NCI-H69 (cell line): ENCODE measurements at regions not wholly inside any gene's neighbourhood (a gene's known extent, or its start where the extent isn't known, plus 50 kb on each side); places are given as distances from the start of the nearest gene placed in this dataset.
"Not testable (repeated sequence)": the region's sequence is repeated elsewhere in the genome, so short reads cannot be mapped to it uniquely, and the experiment has no call there.

Experiments
- DNase-seq: peaks from one replicate; lab custom pipeline; 2025; lab: John Stamatoyannopoulos, UW

DNA sequence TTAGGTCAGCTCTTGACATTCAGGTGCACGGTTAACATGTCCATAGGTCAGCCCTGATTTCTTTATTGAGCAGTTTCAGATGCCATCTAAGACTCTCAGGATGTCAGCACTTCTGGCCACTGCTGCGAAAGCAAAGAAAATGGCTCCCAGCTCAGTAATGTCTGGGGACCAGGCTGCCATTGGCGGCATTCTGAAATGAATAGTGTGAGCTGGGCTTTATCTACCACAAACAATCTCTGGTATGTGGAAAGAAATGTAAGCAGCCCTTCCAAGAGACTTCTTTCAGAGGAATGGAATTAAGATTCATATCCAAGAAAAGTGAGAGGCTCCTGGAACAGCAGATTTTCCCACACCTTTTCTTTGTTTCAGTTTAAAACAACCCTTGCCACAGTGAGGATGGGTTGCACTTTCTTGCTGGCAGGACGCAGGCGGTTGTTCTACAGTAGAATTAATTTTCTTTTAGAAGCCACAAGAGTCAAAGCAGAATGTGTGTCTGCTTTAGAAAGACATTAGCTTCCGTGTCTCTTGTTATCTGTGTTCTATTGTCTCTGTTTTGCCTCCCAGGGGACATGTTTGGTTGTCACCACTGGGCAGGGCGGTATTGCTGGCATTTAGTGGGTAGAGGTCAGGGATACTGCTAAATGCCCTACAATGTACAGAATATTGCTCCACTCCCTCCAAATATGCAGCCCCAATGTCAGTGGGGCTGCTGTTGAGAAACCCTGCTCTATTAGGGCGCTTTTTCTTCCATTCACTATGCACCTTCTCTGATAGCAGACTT is 149.9 kb upstream of the ANKH start:
- no peak for DNase-seq

DNA sequence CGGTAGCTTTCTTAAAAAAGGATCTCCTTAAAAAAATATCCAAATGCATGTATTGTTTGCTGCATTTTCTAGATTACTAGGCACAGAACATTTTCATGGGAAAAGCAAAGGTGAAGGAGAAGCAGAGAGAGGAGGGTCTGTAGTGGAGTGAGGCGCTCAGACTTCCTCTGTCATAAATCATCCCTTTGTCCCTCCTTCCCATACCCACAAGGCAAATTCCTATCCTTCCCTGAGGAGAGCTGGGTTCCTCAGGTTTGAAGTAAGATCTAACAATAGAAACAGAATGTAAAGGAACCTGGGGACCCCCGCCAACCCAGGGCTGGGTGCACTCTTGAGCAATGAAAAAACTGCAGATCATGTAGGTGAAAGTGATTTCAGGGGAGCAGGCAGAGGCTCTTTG is 149.2 kb upstream of the ANKH start:
- DNase-seq, result no peak

DNA sequence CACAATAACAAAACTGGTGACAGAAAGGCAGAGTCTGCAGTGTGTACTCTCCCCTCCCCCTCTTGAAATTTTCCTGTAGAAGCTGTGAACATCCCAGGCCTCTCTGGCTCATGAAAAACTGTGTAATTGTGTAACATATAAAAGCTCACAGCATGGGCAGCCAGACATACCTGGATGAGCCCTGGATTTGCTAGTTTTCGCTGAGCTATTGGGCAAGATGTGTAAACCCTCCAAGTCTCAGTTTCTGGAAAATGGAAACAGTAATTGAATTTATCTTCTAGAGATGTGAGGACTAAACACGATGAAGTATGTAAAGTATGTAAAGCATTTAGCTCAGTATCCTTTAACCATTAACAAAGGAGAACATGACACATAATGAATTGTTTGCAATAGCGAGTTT is 143.2 kb upstream of the ANKH start:
- DNase-seq, result peak; percentile 40

DNA sequence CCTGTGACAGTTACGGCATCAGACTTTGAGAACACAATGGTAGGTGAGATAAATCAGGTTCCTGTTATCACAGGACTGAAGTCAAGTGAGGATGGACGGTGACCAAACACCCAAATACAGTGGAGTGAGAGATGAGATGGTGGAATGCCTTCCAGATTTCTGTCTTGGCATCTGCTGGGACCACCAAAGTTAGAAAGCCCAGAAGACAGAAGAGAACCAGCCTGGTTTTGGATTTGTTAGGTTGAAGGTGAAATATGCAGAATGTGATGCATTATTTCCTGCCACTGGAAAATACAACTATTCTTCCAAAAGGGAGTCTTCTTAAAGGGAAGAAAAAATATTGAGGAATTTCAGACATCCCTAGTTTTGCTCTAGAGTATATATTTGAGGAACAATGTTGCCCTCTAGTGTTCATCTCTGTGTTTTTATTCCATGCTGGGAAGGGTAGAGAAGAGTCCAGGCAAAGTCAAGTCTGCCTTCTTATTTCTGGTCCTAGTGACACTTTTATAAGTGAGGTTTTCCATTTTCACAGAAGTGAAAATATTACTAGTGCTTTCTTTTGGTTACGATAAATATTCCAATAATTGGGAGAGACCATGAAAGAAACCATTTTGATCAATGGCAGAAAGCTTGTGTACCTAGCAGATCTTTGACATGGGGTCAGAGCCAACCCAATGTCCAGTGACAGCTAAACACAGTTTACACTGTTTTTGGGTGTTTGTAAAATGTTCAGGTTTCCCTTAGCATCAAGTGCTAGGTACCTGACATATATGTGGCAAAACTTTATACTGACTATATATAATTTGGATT is 142.3 kb upstream of the ANKH start:
- peak; percentile 82 for DNase-seq

- DNase-seq, result no peak
These were observed 140.5 kb upstream of the ANKH start for GRCh38 chr5:15012061-15012460.

GRCh38 chr5:15010936-15011335 is 139.4 kb upstream of the ANKH start:
- peak; percentile 11 for DNase-seq

DNA sequence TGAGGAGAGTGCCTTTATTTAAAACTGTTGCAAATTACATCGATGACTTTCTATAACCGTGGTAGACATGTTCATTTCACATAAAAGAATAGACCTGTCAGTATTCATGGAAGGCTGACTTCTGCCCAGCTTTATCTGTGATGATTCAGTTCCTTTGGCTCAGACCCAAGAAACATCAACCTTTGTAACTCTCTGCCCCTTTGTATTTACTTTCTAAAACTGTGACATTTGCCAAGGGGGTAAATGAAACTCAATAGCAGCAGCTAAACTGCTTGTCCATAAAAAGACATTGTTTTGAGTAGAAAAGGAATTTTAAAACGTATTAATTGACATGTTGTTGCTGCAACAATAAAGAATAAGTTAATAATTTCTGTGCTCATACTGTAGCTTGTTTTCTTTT is 137.8 kb upstream of the ANKH start:
- DNase-seq, result peak; percentile 96

DNA sequence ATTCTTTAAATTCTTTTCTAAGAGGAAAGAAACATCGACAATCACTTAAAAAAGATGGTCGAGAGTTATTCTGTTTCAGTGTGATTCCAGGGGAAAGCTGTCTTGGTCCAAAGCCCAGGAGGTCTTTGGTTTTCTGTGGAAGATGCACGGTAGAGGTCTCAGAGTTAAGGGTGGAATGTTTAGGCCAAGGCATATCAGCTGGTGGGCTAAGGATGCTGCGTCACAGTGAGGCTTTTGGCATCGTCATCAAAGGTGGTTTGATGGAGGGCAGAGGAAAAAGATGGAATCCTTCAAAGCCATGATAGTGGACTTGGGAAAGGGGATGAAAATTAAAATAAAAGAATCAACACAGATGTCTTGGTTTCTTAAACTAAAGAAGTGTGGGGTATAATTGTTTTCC is 137.3 kb upstream of the ANKH start:
- peak; percentile 45 for DNase-seq

DNA sequence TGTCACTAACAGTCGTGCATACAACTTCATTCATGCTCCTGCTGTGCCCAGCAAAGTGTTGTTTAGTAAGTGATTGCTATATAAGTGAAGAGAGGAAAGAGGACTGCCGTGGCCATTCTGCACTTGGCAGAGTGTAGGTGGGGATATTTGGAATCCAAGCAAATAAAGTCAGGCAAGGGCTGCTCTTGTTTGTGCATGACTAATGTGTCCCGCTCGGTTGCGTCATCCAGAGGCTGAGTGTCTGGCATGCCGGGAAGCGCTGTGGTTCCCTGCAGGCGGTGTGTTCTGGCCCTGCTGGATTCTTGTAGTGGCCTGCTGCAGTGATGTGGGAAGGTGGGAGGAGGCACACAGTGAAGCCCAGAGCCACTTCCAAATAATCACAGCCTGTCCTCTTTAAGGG is 136.9 kb upstream of the ANKH start:
- DNase-seq, result peak; percentile 94

DNA sequence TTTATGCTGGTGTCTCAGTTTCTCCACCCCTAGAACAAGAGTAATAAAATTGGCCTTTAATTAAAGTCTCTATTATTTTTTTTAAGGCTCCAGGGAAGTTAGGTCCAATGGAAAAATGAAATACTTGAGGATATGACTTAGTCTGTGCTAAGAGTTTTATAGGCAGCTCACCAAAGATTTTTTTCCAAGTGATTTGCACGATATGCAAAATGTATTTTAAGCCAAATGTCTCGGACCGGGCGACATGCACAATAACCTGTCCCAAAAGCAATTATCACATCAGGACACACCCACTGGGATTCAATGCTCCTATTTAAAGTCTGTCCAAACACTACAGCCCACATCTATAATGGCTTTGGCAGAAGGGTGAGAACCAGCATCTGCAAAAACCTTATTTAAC is 136.1 kb upstream of the ANKH start:
- peak; percentile 57 for DNase-seq

DNA sequence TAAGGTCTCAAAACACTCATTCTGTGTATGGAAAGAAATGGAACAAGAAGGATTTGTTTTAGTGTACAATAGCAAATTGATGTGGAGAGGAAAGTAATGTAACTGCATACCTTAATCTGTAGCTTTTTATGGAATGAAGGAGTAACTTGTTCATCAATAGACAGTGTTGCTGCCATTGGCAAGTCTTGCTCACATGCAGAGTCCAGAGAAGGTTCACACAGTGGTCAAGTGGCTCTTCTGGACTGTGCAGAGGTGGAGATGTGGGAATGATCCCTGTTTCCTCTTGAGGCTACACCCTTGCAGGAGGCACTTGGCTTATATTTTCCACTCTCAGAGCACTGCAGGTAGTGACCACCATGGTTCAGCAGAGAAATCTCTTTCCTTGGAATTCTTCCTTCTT is 132.9 kb upstream of the ANKH start:
- DNase-seq, result peak; percentile 28

- DNase-seq, result peak; percentile 89
These were observed 131.9 kb upstream of the ANKH start for GRCh38 chr5:15003511-15003920.

DNA sequence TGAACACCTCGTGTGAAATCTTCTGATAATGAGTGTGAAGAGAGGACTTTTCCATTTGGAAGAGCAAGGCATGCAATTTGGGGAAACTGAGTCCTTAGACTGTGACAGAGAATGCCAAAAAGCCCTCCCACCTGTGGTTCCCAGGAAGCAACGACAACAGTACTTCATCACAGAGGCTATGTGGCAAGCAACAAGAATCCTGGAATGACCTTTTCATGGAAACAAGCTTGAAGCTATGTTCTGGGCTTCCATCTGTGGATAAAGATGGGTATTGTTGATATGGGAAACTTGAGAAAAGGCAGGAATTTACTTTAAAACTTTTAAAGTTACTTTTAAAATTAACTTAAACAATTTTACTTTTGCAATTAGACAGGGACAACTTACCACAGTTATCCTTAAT is 131.2 kb upstream of the ANKH start:
- DNase-seq, result peak; percentile 13

GRCh38 chr5:15002173-15002572 is 130.6 kb upstream of the ANKH start:
- no peak for DNase-seq

DNA sequence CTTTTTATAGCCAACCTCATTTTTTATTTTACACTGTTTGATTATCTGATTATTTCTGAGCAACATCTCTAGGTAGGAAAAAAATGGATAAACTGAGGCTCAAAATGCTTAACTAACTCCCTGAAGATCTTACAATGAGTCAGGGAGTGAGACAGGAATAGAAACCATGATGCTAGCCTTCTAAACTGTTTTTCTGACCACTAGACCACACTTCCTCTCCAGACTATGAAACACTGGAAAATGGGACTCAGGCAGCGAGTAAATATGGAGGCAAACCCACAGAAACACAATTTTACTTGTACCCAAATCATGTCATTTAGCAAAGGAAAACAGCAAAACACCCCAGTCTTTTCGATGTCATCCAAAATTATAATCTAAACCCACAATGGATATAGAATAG is 129.9 kb upstream of the ANKH start:
- no peak for DNase-seq

DNA sequence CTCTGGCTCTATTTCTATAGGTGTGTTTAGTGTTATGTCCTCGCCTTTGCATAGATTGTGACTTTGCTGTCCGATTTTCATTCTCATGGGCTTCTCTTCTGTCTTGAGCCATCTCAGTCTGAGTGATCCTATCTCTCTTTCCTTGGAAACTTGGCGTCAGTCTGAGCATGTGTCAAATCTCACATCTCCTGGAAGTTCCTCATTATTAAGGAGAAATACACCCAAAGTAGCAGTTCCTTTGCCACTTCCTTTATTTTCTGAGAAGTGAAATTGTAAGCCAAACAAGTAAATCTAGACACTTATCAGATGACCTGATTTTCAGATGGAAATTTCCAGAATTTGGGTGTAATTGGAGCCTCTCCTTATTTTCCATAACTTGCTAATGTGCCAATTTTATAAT is 126.9 kb upstream of the ANKH start:
- DNase-seq, result no peak

DNA sequence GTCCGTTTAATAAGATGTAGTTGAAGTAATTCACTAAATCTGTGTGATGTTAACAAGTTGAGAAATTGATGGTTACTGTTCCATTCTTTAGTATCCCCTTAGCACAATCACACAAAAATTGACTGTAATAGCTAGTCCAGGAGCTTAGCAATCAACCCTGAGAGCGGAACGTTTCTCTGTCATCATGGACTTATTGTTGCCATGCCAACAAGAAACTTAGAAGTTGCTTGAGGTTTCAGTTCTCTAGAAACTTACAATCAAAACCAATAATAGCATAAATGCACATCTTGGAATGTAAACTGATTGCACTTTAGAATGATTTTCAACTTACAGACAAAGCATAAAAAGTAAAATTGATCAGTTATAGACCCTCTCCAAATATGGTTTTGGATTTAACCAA is 125.4 kb upstream of the ANKH start:
- no peak for DNase-seq

DNA sequence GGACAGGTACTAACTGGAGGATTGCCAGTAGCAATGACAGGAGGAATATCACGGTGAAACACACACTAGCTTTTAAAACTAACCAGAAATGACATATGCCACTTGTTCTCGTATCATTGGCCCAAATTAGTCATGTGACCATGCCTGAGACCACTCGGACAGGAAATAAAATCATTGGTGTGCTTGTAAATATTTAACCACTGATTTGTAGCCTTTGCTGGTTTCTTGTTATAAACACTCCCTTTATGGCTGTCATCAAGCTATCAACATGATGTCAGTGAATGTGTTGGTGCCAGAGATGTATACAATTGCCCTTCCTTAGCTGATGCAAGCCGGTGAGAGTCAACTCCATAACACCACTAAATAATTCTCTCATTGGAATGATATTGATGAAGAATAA is 123.7 kb upstream of the ANKH start:
- DNase-seq, result no peak

DNA sequence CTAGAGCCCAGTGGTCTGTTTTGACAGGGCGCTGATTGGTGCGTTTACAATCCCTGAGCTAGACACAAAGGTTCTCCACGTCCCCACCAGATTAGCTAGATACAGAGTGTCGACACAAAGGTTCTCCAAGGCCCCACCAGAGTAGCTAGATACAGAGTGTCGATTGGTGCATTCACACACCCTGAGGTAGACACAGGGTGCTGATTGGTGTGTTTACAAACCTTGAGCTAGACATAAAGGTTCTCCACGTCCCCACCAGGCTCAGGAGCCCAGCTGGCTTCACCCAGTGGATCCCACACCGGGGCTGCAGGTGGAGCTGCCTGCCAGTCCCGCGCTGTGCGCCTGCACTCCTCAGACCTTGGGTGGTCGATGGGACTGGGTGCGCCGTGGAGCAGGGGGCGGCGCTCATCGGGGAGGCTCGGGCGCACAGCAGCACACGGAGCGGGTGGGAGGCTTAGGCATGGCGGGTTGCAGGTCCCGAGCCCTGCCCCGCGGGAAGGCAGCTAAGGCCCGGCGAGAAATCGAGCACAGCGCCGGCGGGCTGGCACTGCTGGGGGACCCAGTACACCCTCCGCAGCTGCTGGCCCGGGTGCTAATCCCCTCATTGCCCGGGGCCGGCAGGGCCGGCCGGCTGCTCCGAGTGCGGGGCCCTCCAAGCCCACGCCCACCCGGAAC is 122.0 kb upstream of the ANKH start:
- DNase-seq, result not testable (repeated sequence)

GRCh38 chr5:14992751-14993458 is 121.3 kb upstream of the ANKH start:
- DNase-seq, result not testable (repeated sequence)

- no peak for DNase-seq
These were observed 116.6 kb upstream of the ANKH start for GRCh38 chr5:14988223-14988622.

- DNase-seq, result no peak
These were observed 114.8 kb upstream of the ANKH start for GRCh38 chr5:14986413-14986812.
